H1 (cell line): ENCODE measurements at regions not wholly inside any gene's neighbourhood (a gene's known extent, or its start where the extent isn't known, plus 50 kb on each side); places are given as distances from the start of the nearest gene placed in this dataset.

Experiments used
- SIX5 ChIP-seq: IDR thresholded peaks from 2 replicates; pipeline ENCODE4 v1.6.1; 2011; ENCODE audit warnings: mild to moderate bottlenecking, low read depth, low read length
- TF ChIP-seq, protein P1 (sequence below), 3 experiments: IDR thresholded peaks; 1 replicate in 2 of 3; 2 replicates in 1 of 3; pipeline versions ENCODE4 v1.5.1 to v1.6.1; 2011; ENCODE audit warnings: low read length in 3 of 3, mild to moderate bottlenecking in 3 of 3, inconsistent platforms in 2 of 3, low read depth in 1 of 3, moderate library complexity in 1 of 3; ENCODE audit not compliant: insufficient read depth in 1 of 3; ENCODE audit errors: control extremely low read depth in 1 of 3

DNA sequence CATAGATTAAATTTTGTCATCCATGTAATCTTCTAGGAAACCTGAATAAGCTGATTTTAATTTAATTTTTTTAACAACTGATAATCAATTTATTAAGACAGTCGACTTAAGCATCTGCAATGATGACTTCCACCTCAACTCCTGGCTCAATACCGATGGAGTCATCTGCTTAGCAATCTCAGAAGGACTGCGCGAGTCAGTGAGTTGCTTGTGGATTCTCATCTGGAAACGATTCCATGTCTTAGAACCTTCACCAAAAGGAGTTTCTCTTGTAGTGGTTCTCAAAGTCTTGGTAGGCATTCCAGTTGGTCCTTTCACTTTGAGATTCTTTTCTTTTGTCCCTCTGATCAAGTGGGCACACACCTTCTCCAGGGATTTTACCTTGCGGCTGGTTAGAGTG, 85.5 kb downstream of the XRCC2 start:
- TF ChIP-seq SIX5: no peak
- TF ChIP-seq, protein P1, sequence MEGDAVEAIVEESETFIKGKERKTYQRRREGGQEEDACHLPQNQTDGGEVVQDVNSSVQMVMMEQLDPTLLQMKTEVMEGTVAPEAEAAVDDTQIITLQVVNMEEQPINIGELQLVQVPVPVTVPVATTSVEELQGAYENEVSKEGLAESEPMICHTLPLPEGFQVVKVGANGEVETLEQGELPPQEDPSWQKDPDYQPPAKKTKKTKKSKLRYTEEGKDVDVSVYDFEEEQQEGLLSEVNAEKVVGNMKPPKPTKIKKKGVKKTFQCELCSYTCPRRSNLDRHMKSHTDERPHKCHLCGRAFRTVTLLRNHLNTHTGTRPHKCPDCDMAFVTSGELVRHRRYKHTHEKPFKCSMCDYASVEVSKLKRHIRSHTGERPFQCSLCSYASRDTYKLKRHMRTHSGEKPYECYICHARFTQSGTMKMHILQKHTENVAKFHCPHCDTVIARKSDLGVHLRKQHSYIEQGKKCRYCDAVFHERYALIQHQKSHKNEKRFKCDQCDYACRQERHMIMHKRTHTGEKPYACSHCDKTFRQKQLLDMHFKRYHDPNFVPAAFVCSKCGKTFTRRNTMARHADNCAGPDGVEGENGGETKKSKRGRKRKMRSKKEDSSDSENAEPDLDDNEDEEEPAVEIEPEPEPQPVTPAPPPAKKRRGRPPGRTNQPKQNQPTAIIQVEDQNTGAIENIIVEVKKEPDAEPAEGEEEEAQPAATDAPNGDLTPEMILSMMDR (IDR thresholded peaks at IDR 0.05; ENCODE audit: control extremely low read depth in 1 of 3, insufficient read depth in 1 of 3, low read depth in 1 of 3, low read length in 3 of 3): no peak
